Heart left ventricle (tissue), 16 donors: ENCODE measurements at regions not wholly inside any gene's neighbourhood (a gene's known extent, or its start where the extent isn't known, plus 50 kb on each side); places are given as distances from the start of the nearest gene placed in this dataset.

Source experiments
- ATAC-seq, 4 donors: fragments of 200-7000 bp; cut with Tn5 transposase; one replicate each; pipeline ENCODE4 v1.9.1; 2020 to 2022; ENCODE audit warnings: moderate library complexity in 4 of 4, mild to moderate bottlenecking in 3 of 4, moderate number of reproducible peaks in 1 of 4
- DNase-seq, 5 donors: peaks; one replicate each; pipeline ENCODE4 v3.0.0-alpha.2; 2020
- H3K27ac ChIP-seq, 12 donors: fragments of 200-600 bp; sonication (generic) in 4 of 12; one replicate each; pipeline versions ENCODE4 v1.5.0 to v1.8.0; 2016 to 2022; ENCODE audit warnings: mild to moderate bottlenecking in 2 of 12
- H3K27me3 ChIP-seq, 9 donors: fragments of 200-600 bp; sonication (generic) in 2 of 9; one replicate each; pipeline versions ENCODE4 v1.5.1 to v1.8.0; 2016 to 2022; ENCODE audit warnings: mild to moderate bottlenecking in 3 of 9
- H3K36me3 ChIP-seq, 9 donors: fragments of 200-600 bp; sonication (generic) in 2 of 9; one replicate each; pipeline versions ENCODE4 v1.5.0 to v1.8.0; 2018 to 2022; ENCODE audit warnings: mild to moderate bottlenecking in 2 of 9
- H3K4me1 ChIP-seq, 12 donors: fragments of 200-600 bp; sonication (generic) in 4 of 12; one replicate each; pipeline versions ENCODE4 v1.5.0 to v1.8.0; 2016 to 2022; ENCODE audit warnings: mild to moderate bottlenecking in 3 of 12
- H3K4me3 ChIP-seq, 12 donors: fragments of 200-600 bp; sonication (generic) in 4 of 12; one replicate each; pipeline versions ENCODE4 v1.5.0 to v1.8.0; 2017 to 2022; ENCODE audit warnings: mild to moderate bottlenecking in 9 of 12, moderate library complexity in 4 of 12
- H3K9me3 ChIP-seq, 12 donors: fragments of 200-600 bp; sonication (generic) in 4 of 12; one replicate each; pipeline versions ENCODE4 v1.5.0 to v1.8.0; 2016 to 2022; ENCODE audit warnings: mild to moderate bottlenecking in 1 of 12
- POLR2A ChIP-seq, 2 donors: fragments of 450-650 bp; IDR thresholded peaks; one replicate each; pipeline ENCODE4 v1.6.1; 2017; ENCODE audit warnings: antibody characterized with exemption in 2 of 2, mild to moderate bottlenecking in 2 of 2, moderate library complexity in 2 of 2
- WGBS, 4 donors: extraction: QIAGEN DNeasy Blood & Tissue Kit in 2 of 4; methylation state at CpG; one replicate each; pipeline versions ENCODE4 v1.1.5 to v1.1.7; 2013 to 2018; 5-methylcytosine and 5-hydroxymethylcytosine counted together
- intact Hi-C, 10 donors: fragments of 100-400 bp; cut with DNase I; formaldehyde crosslinking; loops; one replicate each; pipeline versions ENCODE4 v1.11.1 to v1.14.2; 2022
- TF ChIP-seq, protein P1 (sequence below), 12 donors: fragments of 200-600 bp; sonication (generic) in 4 of 12; IDR thresholded peaks; one replicate each; pipeline versions ENCODE4 v1.5.0 to v1.8.0; 2018 to 2022; ENCODE audit warnings: antibody characterized with exemption in 12 of 12, mild to moderate bottlenecking in 5 of 12
- donor health status: ischemic (EF 13 %, LVEDD 7.1; RV severe dilation, severe dysfunction).
- donor health status: healthy with polysubstance abuse.
- donor health status: DM: no; HTN: yes; CAD: no.
- donor health status: DM: no; HTN: no; CAD: no.
- donor health status: ischemic (EF 25% LVEDD 6.9; RV normal size, moderate dysfunction).
- donor health status: ischemic (EF 25% LVEDD 5.7; RV mildly dilated, moderate dysfunction).
- donor health status: healthy.
- donor health status: DM: yes; HTN: yes; CAD: no.
- donor health status: ischemic (EF 35%, LVEDD 5.7; RV mildly dilated, moderate dysfunction).
- donor health status: nonischemic (EF 11% LVEDD 7.7; RV severe dilation, severe dysfunction).
- donor health status: DM: yes; HTN: yes; CAD: no.
- donor health status: PGD.
- donor health status: ischemic (EF 29% LVEDD 5.4; RV normal size, mild dysfunction).
- donor health status: nonischemic (EF 23%, LVEDD 6.1; RV moderate dilation, normal function).

DNA sequence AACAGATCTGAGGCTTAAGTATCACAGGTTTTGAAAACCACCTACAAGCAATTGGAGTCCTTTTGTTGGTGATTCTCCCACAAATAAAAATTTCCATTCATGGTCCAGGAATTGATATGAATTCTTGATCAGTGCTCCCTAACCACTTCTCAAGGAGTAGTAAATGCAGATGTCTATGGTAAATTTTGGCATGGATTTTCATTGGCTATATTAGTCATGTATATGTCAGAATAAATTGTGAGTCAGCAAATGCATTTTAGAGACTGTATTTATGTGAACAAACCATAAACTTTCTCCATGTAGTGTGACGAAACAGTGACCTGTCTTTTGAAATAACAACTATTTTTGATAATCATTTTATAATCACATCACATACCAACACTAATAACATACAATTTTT, 611.1 kb downstream of the HTR1A start:
- intact Hi-C loops, result no loop called here
- no peak overlapping the region for H3K27ac ChIP-seq
- H3K4me3 ChIP-seq, result no peak overlapping the region
- TF ChIP-seq, protein P1, sequence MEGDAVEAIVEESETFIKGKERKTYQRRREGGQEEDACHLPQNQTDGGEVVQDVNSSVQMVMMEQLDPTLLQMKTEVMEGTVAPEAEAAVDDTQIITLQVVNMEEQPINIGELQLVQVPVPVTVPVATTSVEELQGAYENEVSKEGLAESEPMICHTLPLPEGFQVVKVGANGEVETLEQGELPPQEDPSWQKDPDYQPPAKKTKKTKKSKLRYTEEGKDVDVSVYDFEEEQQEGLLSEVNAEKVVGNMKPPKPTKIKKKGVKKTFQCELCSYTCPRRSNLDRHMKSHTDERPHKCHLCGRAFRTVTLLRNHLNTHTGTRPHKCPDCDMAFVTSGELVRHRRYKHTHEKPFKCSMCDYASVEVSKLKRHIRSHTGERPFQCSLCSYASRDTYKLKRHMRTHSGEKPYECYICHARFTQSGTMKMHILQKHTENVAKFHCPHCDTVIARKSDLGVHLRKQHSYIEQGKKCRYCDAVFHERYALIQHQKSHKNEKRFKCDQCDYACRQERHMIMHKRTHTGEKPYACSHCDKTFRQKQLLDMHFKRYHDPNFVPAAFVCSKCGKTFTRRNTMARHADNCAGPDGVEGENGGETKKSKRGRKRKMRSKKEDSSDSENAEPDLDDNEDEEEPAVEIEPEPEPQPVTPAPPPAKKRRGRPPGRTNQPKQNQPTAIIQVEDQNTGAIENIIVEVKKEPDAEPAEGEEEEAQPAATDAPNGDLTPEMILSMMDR (IDR thresholded peaks at IDR 0.05), result no peak
- no peaks in the 10 kb centered on the region for H3K27me3 ChIP-seq
- H3K36me3 ChIP-seq, result no peaks in the 10 kb centered on the region
- ATAC-seq (no peak), DNase-seq (no peak)
- H3K4me1 ChIP-seq, result no peaks in the 10 kb centered on the region
- WGBS, 4 donors, result 37 to 64% (median 55%) methylated on average over 1 of the region's 1 CpG
- no peaks in the 10 kb centered on the region for H3K9me3 ChIP-seq

DNA sequence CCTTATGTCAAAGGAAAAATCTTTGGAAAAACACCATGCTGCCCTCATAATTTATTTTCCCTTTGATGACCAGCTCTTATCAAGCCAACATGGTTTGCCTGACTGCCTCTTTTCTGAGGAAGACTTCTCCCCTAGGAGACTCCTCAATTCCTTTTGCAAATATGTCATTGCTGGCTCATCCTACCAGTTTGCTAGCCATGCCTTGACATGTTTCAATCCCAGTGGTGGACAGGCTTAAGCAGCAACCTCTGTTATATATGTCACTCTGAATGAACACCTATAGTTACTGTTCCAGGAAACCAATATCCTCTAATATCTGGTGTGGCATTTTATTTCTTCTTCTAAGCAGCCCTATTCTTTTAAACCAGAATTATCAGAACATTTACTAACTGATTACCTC, 615.8 kb downstream of the HTR1A start:
- ATAC-seq, result no peak
- Histone ChIP-seq H3K27ac (no peak overlapping the region), H3K4me1 (no peaks in the 10 kb centered on the region), H3K27me3 (no peaks in the 10 kb centered on the region), H3K36me3 (no peaks in the 10 kb centered on the region), H3K9me3 (peaks cover 0 to 6% (median 1%) of the 10 kb centered on the region in 12 donors), H3K4me3 (no peak overlapping the region)
- no peak for TF ChIP-seq POLR2A (IDR thresholded peaks at IDR 0.05)
- TF ChIP-seq, protein P1 (IDR thresholded peaks at IDR 0.05), result no peak
- no peak for DNase-seq
- intact Hi-C loops, result no loop called here

DNA sequence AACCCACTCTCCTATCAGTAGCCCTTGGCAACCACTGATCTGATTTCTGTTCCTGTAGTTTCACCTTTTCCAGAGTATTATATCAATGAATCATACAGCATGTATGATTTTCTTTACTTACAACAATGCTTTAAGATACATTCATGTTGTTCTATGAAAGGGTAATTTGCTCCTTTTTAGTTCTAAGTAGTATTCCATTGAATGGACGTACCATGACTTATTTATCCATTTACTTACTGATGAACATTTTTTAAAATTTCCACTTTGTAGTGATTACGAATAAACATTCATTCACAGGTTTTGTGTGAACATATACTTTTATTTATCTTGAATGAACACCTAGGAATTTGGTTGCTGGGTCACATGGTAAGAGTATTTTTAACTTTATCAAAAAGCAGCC, 620.8 kb downstream of the HTR1A start:
- H3K4me3 ChIP-seq, result no peak overlapping the region
- peaks cover 0 to 13% (median 4%) of the 10 kb centered on the region in 12 donors for H3K9me3 ChIP-seq
- DNase-seq, result no peak
- WGBS, 4 donors, result 72 to 88% (median 82%) methylated on average over 2 of the region's 2 CpGs
- no peak for ATAC-seq
- TF ChIP-seq POLR2A (IDR thresholded peaks at IDR 0.05), result no peak
- TF ChIP-seq, protein P1 (IDR thresholded peaks at IDR 0.05), result no peak
- H3K27me3 ChIP-seq, result no peaks in the 10 kb centered on the region
- H3K36me3 ChIP-seq, result no peaks in the 10 kb centered on the region
- intact Hi-C loops, result no loop called here
- no peak overlapping the region for H3K27ac ChIP-seq
- no peaks in the 10 kb centered on the region for H3K4me1 ChIP-seq

DNA sequence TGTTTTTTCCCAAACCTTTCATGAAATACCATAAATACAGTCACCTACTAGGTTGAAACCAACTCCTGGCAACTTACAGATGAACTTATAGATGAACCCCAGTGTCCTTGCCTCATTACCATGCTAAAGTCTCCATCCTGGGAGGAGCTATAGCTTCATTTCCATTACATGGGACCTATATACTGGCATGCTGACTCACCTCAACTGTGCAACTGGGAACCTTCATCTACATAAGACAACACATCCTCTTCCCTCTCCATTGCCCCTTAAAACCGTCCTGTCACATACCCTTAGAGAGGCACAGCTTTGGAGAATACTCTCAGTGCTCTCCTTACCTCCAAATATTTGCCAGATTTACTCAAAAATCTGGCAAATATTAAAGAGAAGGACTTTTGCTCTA, 638.3 kb downstream of the HTR1A start:
- Histone ChIP-seq H3K27ac (no peak overlapping the region), H3K27me3 (no peaks in the 10 kb centered on the region), H3K9me3 (no peaks in the 10 kb centered on the region), H3K4me3 (no peak overlapping the region), H3K4me1 (no peaks in the 10 kb centered on the region), H3K36me3 (no peaks in the 10 kb centered on the region)
- WGBS, 4 donors, result 44 to 67% (median 51%) methylated on average over 1 of the region's 1 CpG
- no peak for ATAC-seq
- no peak for DNase-seq
- TF ChIP-seq, protein P1 (IDR thresholded peaks at IDR 0.05), result no peak
- no peak for TF ChIP-seq POLR2A (IDR thresholded peaks at IDR 0.05)
- intact Hi-C loops, result no loop called here
